ENCODE measurements at regions not wholly inside any gene's neighbourhood (a gene's known extent, or its start where the extent isn't known, plus 50 kb on each side); places are given as distances from the start of the nearest gene placed in this dataset.

DNA sequence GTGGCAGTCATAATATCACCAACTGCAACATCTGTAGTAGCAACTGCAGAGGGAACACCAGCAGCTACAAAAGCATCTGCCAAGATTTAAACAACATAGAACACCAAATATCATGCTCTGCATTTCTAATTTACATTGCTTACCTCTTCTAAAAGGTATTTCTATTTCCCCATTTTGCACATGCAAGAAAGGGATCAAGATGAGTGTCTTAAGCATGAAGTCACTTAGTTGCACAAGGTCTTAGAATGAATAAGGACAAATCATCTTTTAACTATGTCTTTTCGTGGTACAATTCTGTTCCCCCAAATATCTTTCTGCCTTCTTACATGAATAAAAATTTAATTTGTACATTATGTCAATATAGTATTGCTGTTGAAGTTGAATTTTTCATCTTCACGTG is 1746.4 kb downstream of the EFNA5 start:
- Histone ChIP-seq H3K9ac (ENCODE audit: control insufficient read depth, extremely low read depth, insufficient read depth, low read length) (no peak overlapping the region), H3K4me1 (ENCODE audit: control insufficient read depth, extremely low read depth, insufficient read depth, low read length) (no peaks in the 10 kb centered on the region), H4K20me1 (ENCODE audit: control insufficient read depth, extremely low read depth, insufficient read depth, low read length) (no peaks in the 10 kb centered on the region), H3K27ac (ENCODE audit: control insufficient read depth, insufficient read depth, low read length) (no peak overlapping the region), H3K4me2 (ENCODE audit: control insufficient read depth, extremely low read depth, insufficient read depth, low read depth, low read length) (no peak overlapping the region), H3K9me1 (ENCODE audit: control insufficient read depth, extremely low read depth, insufficient read depth, low read length) (no peaks in the 10 kb centered on the region), H3K9me3 (ENCODE audit: control insufficient read depth, low read depth, low read length) (no peaks in the 10 kb centered on the region), H3K79me2 (ENCODE audit: control insufficient read depth, insufficient read depth, low read length) (no peaks in the 10 kb centered on the region), H3K4me3 (ENCODE audit: control insufficient read depth in 2 of 3, extremely low read depth in 1 of 3, insufficient read depth in 2 of 3, low read depth in 1 of 3, low read length in 3 of 3) (no peak overlapping the region), H2AFZ (ENCODE audit: control insufficient read depth, low read length) (no peak overlapping the region), H3K27me3 (ENCODE audit: control insufficient read depth, extremely low read depth, insufficient read depth, low read length) (no peaks in the 10 kb centered on the region), H3K36me3 (ENCODE audit: control insufficient read depth in 2 of 2, extremely low read depth in 1 of 2, insufficient read depth in 2 of 2, low read length in 2 of 2) (no peaks in the 10 kb centered on the region)
- FAIRE-seq: no peak
- TF ChIP-seq EZH2 (IDR thresholded peaks at IDR 0.05; ENCODE audit: low read length) (no peak), CTCF (optimal IDR thresholded peaks at IDR 0.05 in 1 of 3, IDR thresholded peaks at IDR 0.05 in 1 of 3, conservative IDR thresholded peaks at IDR 0.05 in 1 of 3; ENCODE audit: extremely low read depth in 1 of 3, insufficient read depth in 2 of 3, low read length in 3 of 3) (no peak)
- no peak for DNase-seq (ENCODE audit: low read depth, low spot score)
- dilution Hi-C loops (cut with MboI; ENCODE audit: extremely low pct_ligation_motif_present, low sequenced_read_pairs): no loop called here

GRCh38 chr5:105922574-105922973 is 1748.2 kb downstream of the EFNA5 start:
- no peak for FAIRE-seq
- H3K4me1 ChIP-seq (ENCODE audit: control insufficient read depth, extremely low read depth, insufficient read depth, low read length): no peaks in the 10 kb centered on the region
- H4K20me1 ChIP-seq (ENCODE audit: control insufficient read depth, extremely low read depth, insufficient read depth, low read length): no peaks in the 10 kb centered on the region
- no peak overlapping the region for H3K27ac ChIP-seq (ENCODE audit: control insufficient read depth, insufficient read depth, low read length)
- H3K4me3 ChIP-seq (ENCODE audit: control insufficient read depth in 2 of 3, extremely low read depth in 1 of 3, insufficient read depth in 2 of 3, low read depth in 1 of 3, low read length in 3 of 3): no peak overlapping the region
- no peaks in the 10 kb centered on the region for H3K36me3 ChIP-seq (ENCODE audit: control insufficient read depth in 2 of 2, extremely low read depth in 1 of 2, insufficient read depth in 2 of 2, low read length in 2 of 2)
- no peaks in the 10 kb centered on the region for H3K9me3 ChIP-seq (ENCODE audit: control insufficient read depth, low read depth, low read length)
- no peak overlapping the region for H2AFZ ChIP-seq (ENCODE audit: control insufficient read depth, low read length)
- dilution Hi-C loops (cut with MboI; ENCODE audit: extremely low pct_ligation_motif_present, low sequenced_read_pairs): no loop called here
- H3K9ac ChIP-seq (ENCODE audit: control insufficient read depth, extremely low read depth, insufficient read depth, low read length): no peak overlapping the region
- no peaks in the 10 kb centered on the region for H3K79me2 ChIP-seq (ENCODE audit: control insufficient read depth, insufficient read depth, low read length)
- DNase-seq (ENCODE audit: low read depth, low spot score): no peak
- H3K4me2 ChIP-seq (ENCODE audit: control insufficient read depth, extremely low read depth, insufficient read depth, low read depth, low read length): no peak overlapping the region
- no peaks in the 10 kb centered on the region for H3K27me3 ChIP-seq (ENCODE audit: control insufficient read depth, extremely low read depth, insufficient read depth, low read length)
- no peaks in the 10 kb centered on the region for H3K9me1 ChIP-seq (ENCODE audit: control insufficient read depth, extremely low read depth, insufficient read depth, low read length)
- TF ChIP-seq EZH2 (IDR thresholded peaks at IDR 0.05; ENCODE audit: low read length) (no peak), CTCF (optimal IDR thresholded peaks at IDR 0.05 in 1 of 3, IDR thresholded peaks at IDR 0.05 in 1 of 3, conservative IDR thresholded peaks at IDR 0.05 in 1 of 3; ENCODE audit: extremely low read depth in 1 of 3, insufficient read depth in 2 of 3, low read length in 3 of 3) (no peak)
